ENCODE measurements at regions not wholly inside any gene's neighbourhood (a gene's known extent, or its start where the extent isn't known, plus 50 kb on each side); places are given as distances from the start of the nearest gene placed in this dataset.

DNA sequence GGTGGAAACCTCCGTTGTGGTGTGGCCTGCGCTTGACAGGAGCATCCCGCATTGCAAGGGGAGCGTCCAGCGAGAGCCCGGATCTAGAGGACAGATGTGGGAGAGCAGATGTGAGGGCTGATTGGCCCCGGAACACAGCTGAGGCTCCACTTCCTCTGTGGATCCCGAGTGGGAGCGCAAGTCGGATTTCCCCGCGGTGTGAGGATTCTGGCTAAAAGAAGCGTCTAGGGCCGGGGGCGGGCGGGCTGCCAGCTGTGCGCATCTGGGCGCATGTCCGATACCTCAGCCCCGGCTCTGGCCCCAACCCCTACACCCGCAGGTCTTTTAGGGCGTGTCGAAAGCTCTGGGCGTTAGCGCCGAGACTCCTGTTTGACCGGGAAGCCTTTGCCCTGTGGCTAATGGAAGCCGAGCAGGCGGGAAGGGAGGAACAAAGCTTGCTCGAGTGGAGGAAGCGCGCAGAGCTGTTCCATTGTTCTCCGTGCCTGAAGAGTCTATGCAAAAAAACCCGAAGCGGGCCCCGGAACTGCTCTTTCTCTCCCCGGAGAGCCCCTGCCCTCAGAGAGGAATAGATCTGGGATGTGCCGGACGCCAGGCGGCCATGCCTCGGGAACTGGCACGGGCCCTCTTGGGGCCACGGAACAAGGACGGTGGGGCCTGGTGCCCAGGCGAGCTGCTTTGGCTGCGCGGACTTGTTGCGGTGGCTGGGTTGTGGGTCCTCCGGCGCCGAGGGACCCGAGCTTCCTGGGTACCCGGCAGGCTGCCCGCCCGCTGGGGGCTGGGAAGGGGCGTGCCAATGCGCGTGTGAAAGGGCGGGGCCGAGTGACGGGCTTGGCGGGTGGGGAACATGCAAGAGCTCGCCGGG is 111.1 kb downstream of the NAV1 start:
- peak in 8 of 11 donors; percentile 55 to 82 (median 72) for DNase-seq (ENCODE audit: extremely low read depth in 1 of 11, low read depth in 9 of 11, low spot score in 4 of 11)

DNA sequence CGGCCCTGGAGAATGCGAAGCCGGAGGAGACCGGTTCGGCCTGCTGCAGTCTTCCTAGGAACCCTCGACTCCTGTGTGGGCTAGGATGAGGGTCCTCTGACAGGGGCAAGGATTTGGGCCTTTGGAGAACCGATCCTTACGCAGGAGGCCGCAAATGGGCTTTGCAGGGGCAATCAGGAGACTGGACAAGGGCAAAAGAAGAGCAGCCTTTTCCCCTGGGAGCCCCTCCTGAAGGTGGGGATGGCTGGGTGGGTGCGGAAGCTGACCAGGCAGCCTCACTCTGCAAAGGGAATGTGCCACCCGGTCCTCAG is 111.7 kb downstream of the NAV1 start:
- no peak for DNase-seq (ENCODE audit: extremely low read depth in 1 of 11, low read depth in 9 of 11, low spot score in 4 of 11)

DNA sequence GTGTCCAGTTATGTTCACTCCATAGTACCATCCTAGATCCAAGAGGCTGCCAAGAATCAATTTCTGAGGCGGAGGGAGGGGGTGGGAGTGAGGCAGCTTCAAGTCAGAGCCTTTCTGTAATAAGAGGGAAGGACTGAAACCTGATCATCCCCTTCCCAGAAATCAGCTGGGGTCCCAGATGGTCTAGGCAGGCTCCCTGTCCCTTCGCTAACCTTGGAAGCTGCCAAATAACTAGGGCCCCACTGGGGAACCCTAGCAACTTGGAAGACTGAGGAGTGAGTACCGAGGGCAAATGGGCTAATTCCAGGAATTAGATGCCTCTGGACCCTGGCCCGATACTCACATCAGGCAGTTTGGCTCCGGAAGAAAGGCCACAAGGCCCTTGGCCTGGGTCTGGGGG is 113.3 kb downstream of the NAV1 start:
- DNase-seq (ENCODE audit: extremely low read depth in 1 of 11, low read depth in 9 of 11, low spot score in 4 of 11) = no peak

DNA sequence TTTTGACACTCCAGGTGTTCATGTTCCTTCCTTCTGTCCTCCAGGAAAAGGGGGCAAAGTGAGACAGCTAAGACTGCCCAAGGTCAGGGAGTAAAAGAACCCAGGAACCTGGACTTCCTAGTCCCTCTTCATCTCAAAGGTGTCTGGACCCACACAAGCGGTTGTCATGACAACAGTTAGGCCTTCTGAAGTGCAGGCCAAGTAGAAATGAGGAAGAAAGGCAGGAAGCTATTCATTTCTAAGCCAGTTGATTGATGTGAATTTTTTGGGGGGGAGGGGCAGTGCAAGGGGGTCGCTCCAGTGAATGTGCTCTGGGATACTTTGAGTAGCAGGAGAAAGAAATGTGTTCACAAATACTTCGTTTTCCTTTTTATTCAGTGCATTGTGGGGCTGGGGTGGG is 114.3 kb downstream of the NAV1 start:
- no peak for DNase-seq (ENCODE audit: extremely low read depth in 1 of 11, low read depth in 9 of 11, low spot score in 4 of 11)

DNA sequence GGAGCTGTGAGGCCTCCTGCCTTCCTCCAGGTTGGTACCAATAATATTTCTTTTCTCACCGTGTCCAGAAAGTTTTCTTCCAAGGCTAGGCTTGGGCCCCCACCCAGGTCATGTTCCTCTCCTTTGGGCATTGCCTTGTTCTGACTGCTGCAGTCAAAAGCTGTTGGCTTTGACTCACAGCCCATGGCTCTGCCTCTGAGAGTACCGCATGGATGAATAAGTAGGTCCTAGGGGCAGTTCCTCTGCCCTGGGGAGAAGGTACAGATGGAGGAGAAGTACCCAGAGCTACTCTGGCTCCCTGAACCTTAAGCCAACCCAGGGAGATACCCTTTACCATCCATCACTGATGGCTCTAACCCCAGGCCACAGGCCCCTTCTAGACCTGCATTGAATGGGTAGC is 115.0 kb downstream of the NAV1 start:
- no peak for DNase-seq (ENCODE audit: extremely low read depth in 1 of 11, low read depth in 9 of 11, low spot score in 4 of 11)

DNA sequence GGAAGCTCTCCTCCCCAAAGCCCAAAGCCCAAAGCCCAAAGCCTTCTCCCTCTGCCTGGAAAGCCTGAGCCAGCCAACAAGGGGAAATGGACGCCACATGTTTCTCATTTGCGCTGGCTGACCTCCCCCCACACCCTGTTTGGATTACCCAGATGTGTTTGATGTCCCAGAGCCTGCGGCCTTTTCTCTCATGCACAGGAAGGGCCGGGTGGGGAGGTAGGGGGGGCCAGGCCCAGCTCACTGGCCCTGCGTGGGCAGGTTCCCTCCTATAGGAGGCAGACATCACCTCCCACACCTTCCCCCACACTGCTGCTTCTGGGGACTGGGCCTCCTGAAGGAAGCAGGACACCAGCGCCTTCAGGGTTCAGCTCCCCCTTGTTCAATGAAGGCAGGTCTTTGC is 116.3 kb downstream of the NAV1 start:
- no peak for DNase-seq (ENCODE audit: extremely low read depth in 1 of 11, low read depth in 9 of 11, low spot score in 4 of 11)

DNA sequence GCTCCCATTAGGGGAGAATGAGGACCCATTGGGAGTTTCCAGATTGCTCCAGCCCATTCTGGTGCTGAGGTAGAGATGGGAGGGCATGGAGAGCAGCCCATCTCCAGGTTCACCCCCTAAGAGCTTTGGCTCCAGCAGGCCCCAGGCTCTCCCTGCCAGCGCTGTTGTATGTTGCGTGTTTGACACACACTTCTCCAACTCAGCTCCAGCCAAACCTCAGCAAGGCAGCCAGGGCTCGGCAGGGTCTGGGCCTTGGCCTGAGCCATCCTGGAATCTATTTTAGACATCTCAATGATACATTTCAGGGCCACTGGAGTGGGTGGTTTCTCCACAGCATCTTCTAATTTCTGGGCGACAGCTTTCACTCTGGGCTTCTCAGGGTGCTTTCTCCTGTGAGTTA is 117.0 kb downstream of the NAV1 start:
- DNase-seq (ENCODE audit: extremely low read depth in 1 of 11, low read depth in 9 of 11, low spot score in 4 of 11) = no peak

DNA sequence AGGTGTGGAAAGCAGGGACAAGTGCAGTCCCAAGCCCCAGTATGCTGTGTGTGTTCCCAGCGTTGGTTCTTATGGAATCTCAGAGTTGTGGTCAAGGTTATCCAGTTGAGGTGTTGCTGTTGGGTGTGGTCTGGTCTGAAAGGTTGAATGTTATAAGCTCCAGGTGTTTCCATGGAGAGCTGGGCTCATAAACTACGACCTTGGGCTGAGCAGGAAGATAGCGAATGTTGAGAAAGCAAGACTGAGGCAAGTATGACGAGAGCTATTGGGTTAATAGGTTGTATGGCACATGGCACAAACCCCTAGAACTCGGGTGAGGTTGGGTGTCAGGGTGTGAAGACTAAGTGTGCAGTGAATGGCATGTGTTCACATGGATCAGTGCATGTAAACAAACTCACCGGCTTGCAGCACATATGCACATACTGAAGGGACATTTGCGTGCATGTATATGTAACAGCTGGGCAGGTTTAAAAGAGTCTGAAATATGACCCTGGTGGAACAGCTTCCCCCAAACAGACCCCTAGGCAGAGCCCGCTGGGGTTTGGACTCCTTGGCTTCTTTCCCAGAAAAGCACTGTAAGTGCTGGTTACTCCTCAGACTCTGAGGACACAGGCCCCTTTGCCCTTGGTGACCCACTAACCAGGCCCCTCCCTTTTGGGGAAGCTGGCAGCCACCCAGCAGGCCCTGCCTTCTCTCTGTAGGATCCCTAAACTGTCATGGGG is 117.5 kb downstream of the NAV1 start:
- DNase-seq (ENCODE audit: extremely low read depth in 1 of 11, low read depth in 9 of 11, low spot score in 4 of 11) = peak in 1 of 11 donors; percentile 77

DNA sequence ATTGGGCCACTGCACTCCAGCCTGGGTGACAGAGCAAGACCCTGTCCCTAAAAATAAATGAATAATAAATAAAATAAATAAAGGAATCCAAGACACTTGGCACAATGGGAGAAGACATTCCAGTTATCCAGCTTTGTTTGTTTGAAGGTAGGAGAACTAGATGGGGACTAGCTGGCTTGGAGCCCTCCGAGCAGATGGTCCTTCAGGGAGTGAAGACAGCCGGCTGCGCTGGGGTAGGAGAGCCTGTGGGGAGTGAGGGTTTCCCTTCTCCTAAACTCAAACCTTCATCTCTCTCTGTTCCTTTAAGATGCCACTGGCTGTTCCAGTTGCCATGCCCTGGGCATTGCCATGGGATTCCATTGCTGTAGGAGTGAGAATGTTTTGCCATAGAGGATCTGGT is 120.6 kb downstream of the NAV1 start:
- DNase-seq (ENCODE audit: extremely low read depth in 1 of 11, low read depth in 9 of 11, low spot score in 4 of 11) = no peak

DNA sequence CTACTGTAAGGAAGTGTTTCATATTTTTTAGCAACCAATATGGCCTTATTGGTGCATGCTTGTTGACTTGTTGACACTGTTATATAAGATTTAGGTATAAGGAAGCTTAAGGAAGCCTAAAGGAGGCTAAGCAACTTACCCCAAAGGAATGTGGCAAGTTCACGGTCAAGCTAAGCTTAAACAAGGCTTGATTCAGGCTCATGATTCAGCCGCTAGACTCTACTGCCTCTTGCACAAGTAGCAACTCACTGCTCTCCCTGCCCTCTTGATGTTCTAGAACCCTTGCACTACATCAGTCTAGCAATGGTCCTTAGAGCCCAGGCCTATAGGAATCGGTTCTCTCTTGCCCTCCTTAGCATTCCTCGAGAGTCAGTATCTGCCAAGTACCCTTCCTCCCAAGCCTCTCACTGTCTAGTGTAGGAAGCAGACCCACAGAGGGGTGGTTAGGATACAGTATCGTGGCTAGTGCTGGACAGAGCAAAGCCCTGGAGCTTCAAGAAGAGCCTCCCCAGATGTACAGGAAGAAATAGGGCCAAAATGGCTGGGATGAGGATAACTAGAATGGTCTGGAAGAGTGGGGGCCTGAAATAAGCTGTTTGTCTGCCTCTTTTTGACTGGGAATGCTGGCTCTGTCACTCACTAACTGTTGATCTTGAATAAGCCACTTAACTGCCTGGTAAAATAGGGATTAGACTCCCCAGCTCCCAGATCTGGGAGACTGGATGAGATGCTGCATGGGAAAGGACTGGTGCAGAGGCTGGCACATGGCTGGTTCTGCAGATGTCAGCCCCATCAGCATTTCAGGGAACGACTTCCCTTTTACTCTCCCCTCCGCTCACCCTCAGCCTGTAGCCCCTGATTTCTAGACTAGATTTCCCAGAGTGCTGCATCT is 122.2 kb downstream of the NAV1 start:
- DNase-seq (ENCODE audit: extremely low read depth in 1 of 11, low read depth in 9 of 11, low spot score in 4 of 11) = no peak

DNA sequence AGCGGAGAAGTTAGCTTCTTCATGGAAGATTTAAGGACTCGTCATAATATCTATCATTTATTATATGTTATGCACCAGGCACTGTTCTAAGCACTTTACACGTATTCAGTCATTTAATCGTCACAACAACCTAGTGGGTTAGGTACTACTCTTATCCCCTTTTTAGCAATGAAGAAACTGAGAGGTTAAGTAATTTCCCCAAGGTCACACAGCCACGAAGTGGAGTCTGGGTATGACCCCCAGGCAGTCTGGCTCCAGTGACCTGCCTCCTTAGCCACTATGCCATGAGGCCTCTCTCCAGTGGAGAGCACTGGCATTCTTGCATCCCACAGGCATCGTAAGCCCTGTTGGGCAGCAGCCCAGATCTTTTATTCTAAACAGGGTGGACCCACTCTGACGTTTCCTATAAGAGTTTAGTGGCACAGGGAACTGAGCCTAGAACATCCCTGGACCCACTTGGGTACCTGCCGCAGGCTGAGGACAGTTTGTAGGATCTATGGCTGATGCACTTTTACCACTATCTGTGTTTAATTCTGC is 123.0 kb downstream of the NAV1 start:
- no peak for DNase-seq (ENCODE audit: extremely low read depth in 1 of 11, low read depth in 9 of 11, low spot score in 4 of 11)

DNA sequence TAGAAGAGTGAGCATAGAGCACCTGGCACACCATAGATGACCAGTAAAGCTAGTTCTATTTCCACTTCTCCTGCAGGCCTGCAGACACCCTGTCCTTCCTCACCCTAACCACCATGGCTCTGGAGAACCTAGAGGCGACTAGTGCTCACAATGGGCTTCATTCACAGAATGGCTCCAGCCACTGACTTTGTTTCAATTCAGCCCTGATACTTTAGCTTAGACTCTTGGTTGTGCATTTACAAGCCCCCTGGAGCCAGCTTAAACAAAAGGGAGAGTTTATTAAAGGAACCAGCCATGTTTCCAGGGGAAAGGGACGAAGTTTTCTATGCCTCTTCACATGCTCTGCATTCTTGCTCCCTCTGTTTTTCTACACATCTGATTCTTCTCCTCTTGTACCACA is 123.7 kb downstream of the NAV1 start:
- no peak for DNase-seq (ENCODE audit: extremely low read depth in 1 of 11, low read depth in 9 of 11, low spot score in 4 of 11)

DNA sequence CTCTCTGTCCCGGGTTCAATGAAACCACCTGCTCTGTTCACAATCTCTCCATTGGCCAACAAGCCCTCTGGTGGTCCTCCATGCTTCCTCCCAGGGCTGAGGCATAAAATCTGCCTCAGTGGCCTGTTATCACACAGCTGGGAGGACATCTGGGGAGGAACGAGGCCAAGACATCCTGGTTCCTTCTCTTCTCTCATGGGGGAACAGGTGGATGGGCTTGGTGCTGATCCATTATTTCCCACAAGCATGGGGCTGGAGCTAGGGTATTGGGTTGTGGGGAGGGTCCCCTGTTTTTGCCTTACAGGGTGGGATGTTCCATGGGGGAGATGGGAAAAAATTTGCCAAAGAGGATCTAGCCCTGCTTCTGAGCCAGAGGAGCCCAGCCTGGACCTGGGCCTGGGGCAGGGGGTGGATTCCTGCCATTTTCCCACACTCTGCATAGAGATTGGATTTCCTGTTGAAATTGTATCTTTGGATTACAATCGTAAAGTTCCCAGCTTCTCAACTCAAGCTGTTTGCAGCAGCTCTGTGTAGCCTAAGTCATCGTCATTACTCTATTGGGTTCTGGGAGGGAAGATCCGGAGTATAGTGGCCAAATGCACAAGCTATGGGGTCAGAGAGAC is 124.7 kb downstream of the NAV1 start:
- no peak for DNase-seq (ENCODE audit: extremely low read depth in 1 of 11, low read depth in 9 of 11, low spot score in 4 of 11)

DNA sequence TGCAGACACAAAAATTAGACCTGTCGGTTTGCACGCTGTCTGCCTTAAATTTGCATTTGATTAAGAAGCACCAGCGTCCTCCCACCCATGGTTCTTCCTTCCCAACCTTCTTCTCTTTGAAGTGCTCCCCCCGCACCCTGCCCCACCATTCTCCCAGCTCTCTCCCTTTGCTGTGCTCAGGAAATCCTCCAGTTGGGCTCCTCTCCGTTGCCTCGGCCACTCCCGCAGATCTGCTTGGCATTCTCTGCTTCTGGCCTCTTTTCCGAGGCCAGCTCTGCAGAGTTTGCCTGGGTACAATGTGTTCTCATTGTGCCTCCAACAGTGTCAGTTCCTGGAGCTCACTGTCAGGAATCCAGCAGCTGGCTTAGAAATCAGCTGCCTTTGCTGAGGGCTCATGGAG is 126.1 kb downstream of the NAV1 start:
- no peak for DNase-seq (ENCODE audit: extremely low read depth in 1 of 11, low read depth in 9 of 11, low spot score in 4 of 11)

DNA sequence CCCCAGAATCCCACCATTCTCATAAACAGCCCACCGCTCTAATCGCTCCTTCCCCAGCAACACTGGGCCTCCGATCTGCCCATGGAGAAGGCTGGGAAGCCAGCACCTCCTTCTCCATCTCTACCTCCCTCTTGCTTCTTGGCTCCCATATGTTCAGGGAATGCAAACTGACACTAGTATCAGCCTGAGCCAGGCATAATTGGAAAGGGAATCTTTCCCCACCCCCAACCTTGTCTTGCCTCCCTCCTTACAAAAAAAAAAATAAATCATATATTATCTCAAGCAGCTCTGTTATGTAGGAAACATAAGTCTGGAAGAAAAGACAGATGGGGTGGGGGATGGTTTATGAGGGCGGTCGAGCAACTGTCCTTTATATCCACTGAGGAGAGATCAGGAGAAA is 127.2 kb downstream of the NAV1 start:
- DNase-seq (ENCODE audit: extremely low read depth in 1 of 11, low read depth in 9 of 11, low spot score in 4 of 11) = no peak

DNA sequence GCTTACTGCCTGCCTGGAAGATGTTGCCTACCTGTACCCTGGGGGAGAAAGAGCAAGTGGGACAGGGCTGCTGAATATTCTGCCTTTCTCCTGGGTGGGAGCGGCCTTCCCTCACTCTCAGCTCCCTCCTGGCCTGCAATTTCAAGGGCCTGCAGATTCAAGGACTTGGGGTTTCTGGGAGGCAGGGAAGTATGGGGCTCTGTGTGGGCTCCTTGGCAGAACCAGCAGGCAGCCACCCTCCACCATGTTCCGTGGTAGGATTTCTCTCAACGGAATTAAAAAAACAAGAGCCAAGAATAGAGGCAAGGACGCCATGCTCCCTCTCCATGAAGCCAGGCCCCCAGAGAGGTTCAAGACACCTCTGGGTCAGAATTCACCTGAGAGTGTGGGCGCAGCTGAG is 127.7 kb downstream of the NAV1 start:
- DNase-seq (ENCODE audit: extremely low read depth in 1 of 11, low read depth in 9 of 11, low spot score in 4 of 11) = no peak

DNA sequence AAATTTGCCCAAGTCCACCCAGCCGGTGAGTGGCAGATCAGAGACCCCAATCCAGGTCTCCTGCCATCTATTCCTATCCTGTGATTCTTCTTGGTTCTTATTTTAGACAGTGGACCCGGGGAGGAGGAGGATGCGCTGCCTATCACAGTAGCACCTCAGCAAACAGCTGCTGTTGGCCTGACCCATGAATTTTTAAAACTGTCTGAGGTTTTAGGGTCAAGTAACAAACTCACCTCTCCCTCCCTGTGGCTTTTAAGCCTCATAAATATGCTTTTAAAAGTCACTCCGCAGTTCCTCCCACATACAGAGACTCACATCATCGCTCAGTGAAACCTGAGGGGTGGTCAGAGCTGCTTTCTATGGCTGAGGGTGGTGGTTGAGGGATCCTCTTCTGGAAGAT is 128.6 kb downstream of the NAV1 start:
- no peak for DNase-seq (ENCODE audit: extremely low read depth in 1 of 11, low read depth in 9 of 11, low spot score in 4 of 11)

DNA sequence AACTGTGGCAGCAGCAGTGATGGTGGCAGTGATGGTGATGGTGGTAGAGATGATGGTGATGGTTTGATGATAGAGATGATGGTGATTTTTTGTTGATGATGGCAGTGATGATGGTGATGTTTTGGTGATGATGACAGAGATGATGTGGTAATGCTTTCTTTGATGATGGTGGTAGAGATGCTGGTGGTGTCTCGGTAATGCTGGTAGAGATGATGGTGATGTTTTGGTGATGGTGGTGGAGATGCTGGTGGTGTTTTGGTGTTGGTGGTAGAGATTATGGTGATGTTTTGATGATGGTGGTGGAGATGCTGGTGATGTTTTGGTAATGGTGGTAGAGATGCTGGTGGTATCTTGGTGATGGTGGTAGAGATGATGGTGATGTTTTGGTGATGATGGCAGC is 131.6 kb downstream of the NAV1 start:
- DNase-seq (ENCODE audit: extremely low read depth in 1 of 11, low read depth in 9 of 11, low spot score in 4 of 11) = no peak

DNA sequence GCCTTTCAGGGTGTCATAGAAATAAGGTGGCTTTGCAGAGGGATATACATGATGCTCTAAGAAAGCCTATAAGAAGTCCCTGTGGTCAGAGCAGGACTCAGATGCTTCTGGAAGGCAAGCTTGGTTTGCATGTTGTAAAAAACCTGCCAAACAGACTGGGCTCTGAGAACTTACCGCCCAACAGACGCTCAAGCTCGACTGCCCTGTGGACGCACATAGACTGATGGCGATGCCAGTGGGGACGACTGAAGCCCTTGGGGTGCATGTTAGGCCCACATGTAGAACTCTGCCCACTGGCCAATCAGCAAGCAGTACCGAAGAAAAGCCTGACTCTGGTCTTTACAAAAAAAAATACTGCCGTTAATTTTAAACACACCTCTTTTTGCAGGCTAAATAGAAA is 133.8 kb downstream of the NAV1 start:
- DNase-seq (ENCODE audit: extremely low read depth in 1 of 11, low read depth in 9 of 11, low spot score in 4 of 11) = no peak

Data from renal cortex interstitium (tissue), 11 donors.